ENCODE measurements at regions not wholly inside any gene's neighbourhood (a gene's known extent, or its start where the extent isn't known, plus 50 kb on each side); places are given as distances from the start of the nearest gene placed in this dataset.

GRCh38 chr4:173091362-173091761, 77.2 kb upstream of the GALNT7 start:
- H3K4me3 ChIP-seq (replicated peaks; ENCODE audit: insufficient read depth, low read length): no peak overlapping the region
- DNase-seq (ENCODE audit: low read depth in 1 of 2, low spot score in 1 of 2): no peak
- TF ChIP-seq SPI1 (IDR thresholded peaks at IDR 0.05; ENCODE audit: borderline replicate concordance, low read depth) (no peak), POLR2AphosphoS5 (IDR thresholded peaks at IDR 0.05; ENCODE audit: low read depth) (no peak), REST (IDR thresholded peaks at IDR 0.05; ENCODE audit: insufficient replicate concordance, low read depth) (no peak), GABPA (IDR thresholded peaks at IDR 0.05; ENCODE audit: low read depth) (no peak), CTCF (IDR thresholded peaks at IDR 0.05; ENCODE audit: insufficient read depth, low read length) (no peak)
- no peak overlapping the region for H3K27ac ChIP-seq (replicated peaks)
- H3K27me3 ChIP-seq (ENCODE audit: insufficient read depth, poor library complexity, severe bottlenecking): no peaks in the 10 kb centered on the region

GRCh38 chr4:173091958-173092357, 76.7 kb upstream of the GALNT7 start:
- TF ChIP-seq SPI1 (IDR thresholded peaks at IDR 0.05; ENCODE audit: borderline replicate concordance, low read depth) (no peak), POLR2AphosphoS5 (IDR thresholded peaks at IDR 0.05; ENCODE audit: low read depth) (no peak), GABPA (IDR thresholded peaks at IDR 0.05; ENCODE audit: low read depth) (no peak), REST (IDR thresholded peaks at IDR 0.05; ENCODE audit: insufficient replicate concordance, low read depth) (no peak), CTCF (IDR thresholded peaks at IDR 0.05; ENCODE audit: insufficient read depth, low read length) (no peak)
- Histone ChIP-seq H3K27ac (replicated peaks) (no peak overlapping the region), H3K27me3 (ENCODE audit: insufficient read depth, poor library complexity, severe bottlenecking) (no peaks in the 10 kb centered on the region), H3K4me3 (replicated peaks; ENCODE audit: insufficient read depth, low read length) (no peak overlapping the region)
- no peak for DNase-seq (ENCODE audit: low read depth in 1 of 2, low spot score in 1 of 2)

- Histone ChIP-seq H3K27ac (replicated peaks) (no peak overlapping the region), H3K27me3 (ENCODE audit: insufficient read depth, poor library complexity, severe bottlenecking) (no peaks in the 10 kb centered on the region), H3K4me3 (replicated peaks; ENCODE audit: insufficient read depth, low read length) (no peak overlapping the region)
- DNase-seq (ENCODE audit: low read depth in 1 of 2, low spot score in 1 of 2): no peak
- TF ChIP-seq GABPA (IDR thresholded peaks at IDR 0.05; ENCODE audit: low read depth): no peak
- no peak for TF ChIP-seq CTCF (IDR thresholded peaks at IDR 0.05; ENCODE audit: insufficient read depth, low read length)
- TF ChIP-seq REST (IDR thresholded peaks at IDR 0.05; ENCODE audit: insufficient replicate concordance, low read depth): no peak
- TF ChIP-seq POLR2AphosphoS5 (IDR thresholded peaks at IDR 0.05; ENCODE audit: low read depth): no peak
- no peak for TF ChIP-seq SPI1 (IDR thresholded peaks at IDR 0.05; ENCODE audit: borderline replicate concordance, low read depth)
These were observed 75.2 kb upstream of the GALNT7 start for GRCh38 chr4:173093361-173093760.

Measured in HL-60 (cell line).